PC-3 (cell line): ENCODE measurements at regions not wholly inside any gene's neighbourhood (a gene's known extent, or its start where the extent isn't known, plus 50 kb on each side); places are given as distances from the start of the nearest gene placed in this dataset.

Experiments
- CTCF ChIP-seq: fragments of 300-600 bp; sonication (generic); conservative IDR thresholded peaks from 2 replicates; pipeline ENCODE4 v1.5.1; 2017; ENCODE audit warnings: antibody characterized with exemption, low read depth, mild to moderate bottlenecking, low read length
- EZH2 ChIP-seq: fragments of 300-600 bp; sonication (generic); IDR thresholded peaks from one replicate; pipeline ENCODE4 v1.6.1; 2017; ENCODE audit warnings: antibody characterized with exemption, mild to moderate bottlenecking, low read length; ENCODE audit not compliant: unreplicated experiment

- TF ChIP-seq CTCF (no peak), EZH2 (no peak)
Observed at GRCh38 chr11:38208951-38209350, 1610.9 kb upstream of the RAG2 start.
